NCI-H1436 (cell line): ENCODE measurements at regions not wholly inside any gene's neighbourhood (a gene's known extent, or its start where the extent isn't known, plus 50 kb on each side); places are given as distances from the start of the nearest gene placed in this dataset.

Experiments used
- DNase-seq: peaks from one replicate; lab custom pipeline; 2025; lab: John Stamatoyannopoulos, UW

GRCh38 chr6:24026050-24026449, 100.0 kb upstream of the NRSN1 start:
- DNase-seq: no peak

DNA sequence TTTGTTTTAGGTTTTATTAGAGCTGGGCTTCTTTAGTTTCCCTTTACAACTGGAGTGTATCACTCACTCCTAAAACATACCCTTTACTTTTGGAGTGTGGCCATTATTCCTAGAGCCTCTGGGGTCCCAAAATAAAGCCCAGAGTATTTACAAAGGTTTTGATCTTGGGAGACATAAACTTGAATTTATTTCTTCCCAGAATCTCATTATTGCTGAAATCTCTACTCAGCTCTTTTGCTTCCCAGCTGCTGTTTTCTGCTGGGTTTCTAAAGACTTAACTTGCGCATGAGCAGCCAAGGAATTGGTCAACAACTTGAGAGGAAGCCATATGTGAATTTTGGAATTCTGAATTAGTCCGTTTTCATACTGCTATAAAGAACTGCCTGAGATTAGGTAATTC, 94.5 kb upstream of the NRSN1 start:
- DNase-seq: no peak

DNA sequence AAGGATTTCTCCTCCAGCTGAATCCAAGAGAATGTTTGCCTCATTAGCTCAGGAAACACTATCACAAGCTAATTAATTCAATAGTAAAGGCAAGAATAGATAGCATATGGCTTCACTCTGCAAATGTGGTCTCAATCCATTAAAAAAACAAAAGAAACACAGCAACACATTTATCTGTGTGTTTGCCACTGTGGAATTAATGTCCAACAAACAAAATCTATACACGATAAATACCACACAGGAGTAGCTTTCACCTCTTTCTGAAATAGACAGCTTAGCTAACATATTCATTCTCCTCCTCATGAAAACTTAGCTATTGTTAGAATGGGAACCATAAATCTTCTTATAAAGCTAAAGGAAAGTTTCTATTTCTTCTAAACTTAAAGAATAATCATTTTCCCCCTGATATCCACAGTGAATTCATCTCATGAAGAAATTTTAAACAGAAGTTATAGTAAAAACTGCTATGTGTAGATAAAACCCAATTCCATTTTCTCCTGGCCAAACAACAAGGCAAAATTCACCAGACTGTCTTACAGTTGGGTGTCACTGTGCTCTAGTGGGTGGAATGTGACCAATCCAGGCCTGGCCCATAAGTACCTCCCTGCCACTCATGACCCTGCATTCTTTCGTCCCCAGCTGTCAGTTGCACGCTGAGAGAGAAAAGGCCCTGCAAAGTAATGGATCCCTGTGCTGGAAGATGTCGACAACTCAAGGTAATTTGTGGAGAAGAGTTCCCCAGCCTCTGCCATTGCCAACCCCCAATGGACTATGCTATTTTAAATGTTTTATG, 92.9 kb upstream of the NRSN1 start:
- DNase-seq: no peak

DNA sequence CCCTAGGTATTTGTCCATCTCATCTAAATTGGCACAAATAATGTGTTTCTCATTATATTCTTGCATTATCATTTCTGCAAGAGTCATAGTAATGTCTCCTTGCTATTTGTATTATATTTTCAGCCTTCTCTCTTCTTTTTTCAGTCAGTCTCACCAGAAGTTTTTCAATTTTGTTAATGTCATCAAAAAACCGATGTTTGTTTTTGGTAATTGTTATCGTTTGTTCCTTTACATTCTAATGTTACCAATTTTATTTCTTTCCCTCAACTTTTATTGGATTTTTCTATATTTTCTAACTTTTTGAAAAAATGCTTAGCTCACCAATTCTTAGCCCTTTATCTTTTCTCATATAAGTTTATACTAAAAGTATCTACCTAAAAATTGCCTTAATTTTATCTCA, 82.2 kb upstream of the NRSN1 start:
- DNase-seq: no peak

- no peak for DNase-seq
Observed at GRCh38 chr6:24051942-24052589, 73.9 kb upstream of the NRSN1 start.

- no peak for DNase-seq
Observed at GRCh38 chr6:24052590-24052961, 73.4 kb upstream of the NRSN1 start.

GRCh38 chr6:24053057-24053456, 73.0 kb upstream of the NRSN1 start:
- no peak for DNase-seq

DNA sequence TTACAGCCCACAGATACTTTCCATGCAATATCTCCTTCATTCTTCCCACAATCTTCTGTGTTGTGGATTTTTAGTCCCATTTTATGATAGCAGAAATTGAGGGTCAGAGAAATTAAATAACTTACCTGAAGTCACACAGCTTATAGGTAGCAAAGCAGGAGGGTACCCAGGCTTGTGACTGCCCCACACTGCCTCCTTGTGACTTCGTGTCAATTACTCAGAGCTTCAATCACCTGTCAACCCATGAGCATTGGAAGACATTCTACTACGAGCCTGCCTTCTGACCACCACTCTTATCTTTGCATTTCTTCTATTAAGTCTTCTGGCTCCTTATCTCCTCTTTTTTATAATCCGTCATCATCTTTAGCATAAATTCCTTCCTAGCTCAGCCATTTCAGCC, 71.6 kb upstream of the NRSN1 start:
- no peak for DNase-seq

- no peak for DNase-seq
Observed at GRCh38 chr6:24056567-24056966, 69.4 kb upstream of the NRSN1 start.

GRCh38 chr6:24057030-24057429, 69.0 kb upstream of the NRSN1 start:
- DNase-seq: no peak

GRCh38 chr6:24060982-24061754, 64.8 kb upstream of the NRSN1 start:
- no peak for DNase-seq

GRCh38 chr6:24064106-24064505, 61.9 kb upstream of the NRSN1 start:
- DNase-seq: peak; percentile 18

GRCh38 chr6:24064832-24065231, 61.2 kb upstream of the NRSN1 start:
- no peak for DNase-seq

DNA sequence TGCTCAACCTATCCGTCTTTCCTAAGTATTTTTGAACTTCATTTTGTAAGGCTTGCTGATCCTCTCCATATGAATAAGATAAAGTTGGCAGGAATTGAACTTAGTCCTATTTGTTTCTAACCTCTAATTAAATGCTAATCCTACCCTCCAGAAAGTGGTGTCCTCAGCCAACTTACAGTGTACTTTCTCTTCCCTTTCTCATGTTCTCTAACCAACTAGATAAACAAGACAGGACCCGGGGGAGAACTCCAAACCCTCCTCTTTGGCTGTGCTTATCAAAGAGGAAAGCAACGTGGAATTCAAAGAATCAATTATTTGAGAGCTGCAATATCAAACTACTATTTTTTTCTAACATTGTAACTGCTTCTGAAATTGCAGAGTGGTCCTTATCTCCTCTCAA, 56.5 kb upstream of the NRSN1 start:
- no peak for DNase-seq

- no peak for DNase-seq
Observed at GRCh38 chr6:24072038-24072746, 53.8 kb upstream of the NRSN1 start.

DNA sequence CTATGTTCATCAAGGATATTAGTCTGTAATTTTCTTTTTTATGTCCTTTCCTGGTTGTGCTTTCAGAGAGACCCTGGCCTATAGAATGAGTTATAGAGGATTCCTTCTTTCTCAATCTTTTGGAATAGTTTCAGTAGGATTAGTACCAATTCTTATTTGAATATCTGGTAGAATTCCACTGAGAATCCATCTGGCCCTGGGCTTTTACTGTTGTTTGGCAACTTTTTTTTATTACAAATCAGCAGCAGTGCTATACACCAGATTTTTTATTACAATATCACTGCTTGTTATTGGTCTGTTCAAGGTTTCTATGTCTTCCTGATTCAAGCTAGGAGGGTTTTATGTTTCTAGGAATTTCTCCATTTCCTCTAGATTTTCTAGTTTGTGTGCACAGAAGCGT, 50.0 kb upstream of the NRSN1 start:
- DNase-seq: no peak
